Uterus (tissue), 2 donors: ENCODE measurements at regions not wholly inside any gene's neighbourhood (a gene's known extent, or its start where the extent isn't known, plus 50 kb on each side); places are given as distances from the start of the nearest gene placed in this dataset.

Experiments used
- POLR2A ChIP-seq, 2 donors: fragments of 450-650 bp; IDR thresholded peaks; one replicate each; pipeline ENCODE4 v1.6.1; 2016; ENCODE audit warnings: antibody characterized with exemption in 2 of 2, mild to moderate bottlenecking in 1 of 2, moderate library complexity in 1 of 2
- TF ChIP-seq, protein P1 (sequence below), 4 experiments: fragments of 200-600 bp in 2 of 4; fragments of 450-650 bp in 2 of 4; sonication (generic) in 2 of 4; IDR thresholded peaks; one replicate each; pipeline ENCODE4 v1.5.1; 2016 to 2019; ENCODE audit warnings: antibody characterized with exemption in 4 of 4, mild to moderate bottlenecking in 2 of 4, moderate library complexity in 1 of 4

- TF ChIP-seq, protein P1, sequence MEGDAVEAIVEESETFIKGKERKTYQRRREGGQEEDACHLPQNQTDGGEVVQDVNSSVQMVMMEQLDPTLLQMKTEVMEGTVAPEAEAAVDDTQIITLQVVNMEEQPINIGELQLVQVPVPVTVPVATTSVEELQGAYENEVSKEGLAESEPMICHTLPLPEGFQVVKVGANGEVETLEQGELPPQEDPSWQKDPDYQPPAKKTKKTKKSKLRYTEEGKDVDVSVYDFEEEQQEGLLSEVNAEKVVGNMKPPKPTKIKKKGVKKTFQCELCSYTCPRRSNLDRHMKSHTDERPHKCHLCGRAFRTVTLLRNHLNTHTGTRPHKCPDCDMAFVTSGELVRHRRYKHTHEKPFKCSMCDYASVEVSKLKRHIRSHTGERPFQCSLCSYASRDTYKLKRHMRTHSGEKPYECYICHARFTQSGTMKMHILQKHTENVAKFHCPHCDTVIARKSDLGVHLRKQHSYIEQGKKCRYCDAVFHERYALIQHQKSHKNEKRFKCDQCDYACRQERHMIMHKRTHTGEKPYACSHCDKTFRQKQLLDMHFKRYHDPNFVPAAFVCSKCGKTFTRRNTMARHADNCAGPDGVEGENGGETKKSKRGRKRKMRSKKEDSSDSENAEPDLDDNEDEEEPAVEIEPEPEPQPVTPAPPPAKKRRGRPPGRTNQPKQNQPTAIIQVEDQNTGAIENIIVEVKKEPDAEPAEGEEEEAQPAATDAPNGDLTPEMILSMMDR (IDR thresholded peaks at IDR 0.05) = no peak
- TF ChIP-seq POLR2A (IDR thresholded peaks at IDR 0.05) = no peak
These were observed 822.1 kb upstream of the FLRT2 start for GRCh38 chr14:84707830-84708229.
